ENCODE measurements at regions not wholly inside any gene's neighbourhood (a gene's known extent, or its start where the extent isn't known, plus 50 kb on each side); places are given as distances from the start of the nearest gene placed in this dataset.

- no peak for DNase-seq (ENCODE audit: extremely low spot score, unreplicated experiment)
- peak overlapping the region; percentile 70 for H3K27ac Mint-ChIP-seq
- peak overlapping the region; percentile 80 for H3K4me3 Mint-ChIP-seq
- no peak for TF ChIP-seq CTCF (conservative IDR thresholded peaks at IDR 0.05)
- H3K9me3 Mint-ChIP-seq: no peaks in the 10 kb centered on the region
- H3K27me3 Mint-ChIP-seq: no peaks in the 10 kb centered on the region
- H3K36me3 Mint-ChIP-seq: peaks cover 6% of the 10 kb centered on the region
- H3K4me1 Mint-ChIP-seq (ENCODE audit: unreplicated experiment): no peaks in the 10 kb centered on the region
Observed at GRCh38 chr16:72626623-72627022, 421.3 kb downstream of the ZFHX3 start.

GRCh38 chr16:72621651-72622050 is 426.3 kb downstream of the ZFHX3 start:
- Mint-ChIP-seq H3K4me1 (ENCODE audit: unreplicated experiment) (no peaks in the 10 kb centered on the region), H3K9me3 (no peaks in the 10 kb centered on the region), H3K27ac (no peak overlapping the region), H3K27me3 (no peaks in the 10 kb centered on the region), H3K4me3 (no peak overlapping the region), H3K36me3 (peaks cover under 1% of the 10 kb centered on the region)
- no peak for DNase-seq (ENCODE audit: extremely low spot score, unreplicated experiment)
- TF ChIP-seq CTCF (conservative IDR thresholded peaks at IDR 0.05): no peak

- DNase-seq (ENCODE audit: extremely low spot score, unreplicated experiment): no peak
- H3K36me3 Mint-ChIP-seq: peaks cover under 1% of the 10 kb centered on the region
- no peak for TF ChIP-seq CTCF (conservative IDR thresholded peaks at IDR 0.05)
- H3K27me3 Mint-ChIP-seq: no peaks in the 10 kb centered on the region
- H3K4me1 Mint-ChIP-seq (ENCODE audit: unreplicated experiment): no peaks in the 10 kb centered on the region
- no peak overlapping the region for H3K27ac Mint-ChIP-seq
- H3K9me3 Mint-ChIP-seq: no peaks in the 10 kb centered on the region
- no peak overlapping the region for H3K4me3 Mint-ChIP-seq
Observed at GRCh38 chr16:72620853-72621252, 427.1 kb downstream of the ZFHX3 start.

- no peaks in the 10 kb centered on the region for H3K27me3 Mint-ChIP-seq
- H3K4me1 Mint-ChIP-seq (ENCODE audit: unreplicated experiment): no peaks in the 10 kb centered on the region
- H3K9me3 Mint-ChIP-seq: no peaks in the 10 kb centered on the region
- no peak overlapping the region for H3K27ac Mint-ChIP-seq
- no peak overlapping the region for H3K4me3 Mint-ChIP-seq
- no peak for DNase-seq (ENCODE audit: extremely low spot score, unreplicated experiment)
- H3K36me3 Mint-ChIP-seq: peaks cover 5% of the 10 kb centered on the region
- TF ChIP-seq CTCF (conservative IDR thresholded peaks at IDR 0.05): no peak
Observed at GRCh38 chr16:72620348-72620747, 427.6 kb downstream of the ZFHX3 start.

- Mint-ChIP-seq H3K4me3 (no peak overlapping the region), H3K9me3 (no peaks in the 10 kb centered on the region), H3K4me1 (ENCODE audit: unreplicated experiment) (peaks cover 5% of the 10 kb centered on the region), H3K36me3 (peaks cover 5% of the 10 kb centered on the region), H3K27me3 (no peaks in the 10 kb centered on the region), H3K27ac (no peak overlapping the region)
- DNase-seq (ENCODE audit: extremely low spot score, unreplicated experiment): no peak
- no peak for TF ChIP-seq CTCF (conservative IDR thresholded peaks at IDR 0.05)
Observed at GRCh38 chr16:72615856-72616255, 432.1 kb downstream of the ZFHX3 start.

- no peak for TF ChIP-seq CTCF (conservative IDR thresholded peaks at IDR 0.05)
- no peak for DNase-seq (ENCODE audit: extremely low spot score, unreplicated experiment)
- Mint-ChIP-seq H3K36me3 (peaks cover 5% of the 10 kb centered on the region), H3K9me3 (no peaks in the 10 kb centered on the region), H3K27ac (no peak overlapping the region), H3K4me1 (ENCODE audit: unreplicated experiment) (peaks cover 14% of the 10 kb centered on the region), H3K27me3 (no peaks in the 10 kb centered on the region), H3K4me3 (no peak overlapping the region)
Observed at GRCh38 chr16:72612718-72613117, 435.2 kb downstream of the ZFHX3 start.

Data from type B pancreatic cell (in vitro differentiated cells).